Endodermal cell (in vitro differentiated cells): ENCODE measurements at regions not wholly inside any gene's neighbourhood (a gene's known extent, or its start where the extent isn't known, plus 50 kb on each side); places are given as distances from the start of the nearest gene placed in this dataset.
"Not testable (repeated sequence)": the region's sequence is repeated elsewhere in the genome, so short reads cannot be mapped to it uniquely, and the experiment has no call there.

Experiments
- DNase-seq: peaks from one replicate; pipeline ENCODE4 v3.0.0-alpha.2; 2017
- H3K27ac ChIP-seq: 2 replicates; pipeline ENCODE4 v1.5.1; 2013; ENCODE audit warnings: mild to moderate bottlenecking, low read depth, low read length, moderate library complexity
- H3K27me3 ChIP-seq: 2 replicates; pipeline ENCODE4 v1.6.1; 2013; ENCODE audit warnings: mild to moderate bottlenecking, low read length, moderate library complexity; ENCODE audit not compliant: insufficient read depth, control insufficient read depth, poor library complexity, severe bottlenecking
- H3K36me3 ChIP-seq: 2 replicates; pipeline ENCODE4 v1.7.0; 2013; ENCODE audit warnings: mild to moderate bottlenecking, low read length, moderate library complexity; ENCODE audit not compliant: control insufficient read depth, insufficient read depth
- H3K4me1 ChIP-seq: one replicate; pipeline ENCODE4 v1.7.0; 2013; ENCODE audit warnings: low read length; ENCODE audit not compliant: control insufficient read depth, insufficient read depth
- H3K4me3 ChIP-seq: 2 replicates; pipeline ENCODE4 v1.5.1; 2013; ENCODE audit warnings: mild to moderate bottlenecking, low read length, moderate library complexity
- H3K9ac ChIP-seq: 2 replicates; pipeline ENCODE4 v1.6.1; 2013; ENCODE audit warnings: mild to moderate bottlenecking, low read length, moderate library complexity; ENCODE audit not compliant: poor library complexity, severe bottlenecking; ENCODE audit errors: extremely low read depth
- H3K9me3 ChIP-seq: 2 replicates; pipeline ENCODE4 v1.6.1; 2013; ENCODE audit warnings: mild to moderate bottlenecking, low read length, moderate library complexity; ENCODE audit not compliant: control insufficient read depth
- H3K27ac Mint-ChIP-seq: 2 replicates; pipeline ENCODE4 v1.8.0; 2020; ENCODE audit warnings: mixed read lengths
- H3K27me3 Mint-ChIP-seq: 2 replicates; pipeline ENCODE4 v1.8.0; 2021; ENCODE audit warnings: mild to moderate bottlenecking, mixed read lengths; ENCODE audit not compliant: insufficient read depth
- H3K36me3 Mint-ChIP-seq: 2 replicates; pipeline ENCODE4 v1.8.0; 2020; ENCODE audit warnings: low read depth, mixed read lengths
- H3K4me1 Mint-ChIP-seq: 2 replicates; pipeline ENCODE4 v1.8.0; 2020; ENCODE audit warnings: mixed read lengths
- H3K4me3 Mint-ChIP-seq: 2 replicates; pipeline ENCODE4 v1.8.0; 2020; ENCODE audit warnings: mild to moderate bottlenecking, moderate library complexity, mixed read lengths
- H3K9me3 Mint-ChIP-seq: 2 replicates; pipeline ENCODE4 v1.8.0; 2020; ENCODE audit warnings: mild to moderate bottlenecking, mixed read lengths
- WGBS, 2 experiments: methylation state at CpG; one replicate each; pipeline versions ENCODE4 v1.1.5 to v1.1.7; 2013; ENCODE audit warnings: missing lambda C conversion rate in 2 of 2, mixed read lengths in 1 of 2; ENCODE audit not compliant: insufficient coverage in 1 of 2, insufficient read length in 1 of 2; 5-methylcytosine and 5-hydroxymethylcytosine counted together
- TF ChIP-seq, protein P1 (sequence below): fragments of 200-600 bp; sonication (generic); conservative IDR thresholded peaks from 2 replicates; pipeline ENCODE4 v1.5.0; 2021; ENCODE audit warnings: antibody characterized with exemption, mild to moderate bottlenecking

DNA sequence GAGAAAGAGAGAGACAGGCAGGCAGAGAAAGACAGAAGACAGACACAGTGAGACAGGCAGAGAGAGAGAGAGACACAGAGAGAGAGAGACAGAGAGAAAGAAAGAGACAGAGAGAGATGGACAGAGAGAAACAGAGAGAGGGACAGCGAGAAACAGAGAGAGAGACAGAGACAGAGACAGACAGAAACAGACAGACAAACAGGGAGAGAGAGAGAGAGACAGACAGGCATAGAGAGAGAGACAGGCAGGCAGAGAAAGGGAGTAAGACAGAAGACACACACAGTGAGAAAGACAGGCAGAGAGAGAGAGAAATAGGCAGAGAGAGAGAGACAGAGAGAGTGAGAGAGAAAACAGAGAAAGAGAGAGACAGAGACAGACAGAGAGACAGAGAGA is 105.3 kb upstream of the ANKRD30BL start:
- H3K4me3 ChIP-seq = peak overlapping the region; percentile 56
- H3K27ac ChIP-seq = peak overlapping the region; percentile 90
- H3K36me3 Mint-ChIP-seq = no peaks in the 10 kb centered on the region
- TF ChIP-seq, protein P1, sequence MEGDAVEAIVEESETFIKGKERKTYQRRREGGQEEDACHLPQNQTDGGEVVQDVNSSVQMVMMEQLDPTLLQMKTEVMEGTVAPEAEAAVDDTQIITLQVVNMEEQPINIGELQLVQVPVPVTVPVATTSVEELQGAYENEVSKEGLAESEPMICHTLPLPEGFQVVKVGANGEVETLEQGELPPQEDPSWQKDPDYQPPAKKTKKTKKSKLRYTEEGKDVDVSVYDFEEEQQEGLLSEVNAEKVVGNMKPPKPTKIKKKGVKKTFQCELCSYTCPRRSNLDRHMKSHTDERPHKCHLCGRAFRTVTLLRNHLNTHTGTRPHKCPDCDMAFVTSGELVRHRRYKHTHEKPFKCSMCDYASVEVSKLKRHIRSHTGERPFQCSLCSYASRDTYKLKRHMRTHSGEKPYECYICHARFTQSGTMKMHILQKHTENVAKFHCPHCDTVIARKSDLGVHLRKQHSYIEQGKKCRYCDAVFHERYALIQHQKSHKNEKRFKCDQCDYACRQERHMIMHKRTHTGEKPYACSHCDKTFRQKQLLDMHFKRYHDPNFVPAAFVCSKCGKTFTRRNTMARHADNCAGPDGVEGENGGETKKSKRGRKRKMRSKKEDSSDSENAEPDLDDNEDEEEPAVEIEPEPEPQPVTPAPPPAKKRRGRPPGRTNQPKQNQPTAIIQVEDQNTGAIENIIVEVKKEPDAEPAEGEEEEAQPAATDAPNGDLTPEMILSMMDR = no peak
- no peak overlapping the region for H3K4me3 Mint-ChIP-seq
- no peaks in the 10 kb centered on the region for H3K9me3 ChIP-seq
- no peak for DNase-seq
- H3K27ac Mint-ChIP-seq = no peak overlapping the region
- 76 to 96% methylated on average over 1 of the region's 1 CpG for WGBS, 2 experiments
- no peaks in the 10 kb centered on the region for H3K4me1 ChIP-seq
- H3K27me3 ChIP-seq = no peaks in the 10 kb centered on the region
- H3K9me3 Mint-ChIP-seq = no peaks in the 10 kb centered on the region
- no peaks in the 10 kb centered on the region for H3K4me1 Mint-ChIP-seq
- H3K36me3 ChIP-seq = no peaks in the 10 kb centered on the region
- peak overlapping the region; percentile 45 for H3K9ac ChIP-seq
- H3K27me3 Mint-ChIP-seq = no peaks in the 10 kb centered on the region

DNA sequence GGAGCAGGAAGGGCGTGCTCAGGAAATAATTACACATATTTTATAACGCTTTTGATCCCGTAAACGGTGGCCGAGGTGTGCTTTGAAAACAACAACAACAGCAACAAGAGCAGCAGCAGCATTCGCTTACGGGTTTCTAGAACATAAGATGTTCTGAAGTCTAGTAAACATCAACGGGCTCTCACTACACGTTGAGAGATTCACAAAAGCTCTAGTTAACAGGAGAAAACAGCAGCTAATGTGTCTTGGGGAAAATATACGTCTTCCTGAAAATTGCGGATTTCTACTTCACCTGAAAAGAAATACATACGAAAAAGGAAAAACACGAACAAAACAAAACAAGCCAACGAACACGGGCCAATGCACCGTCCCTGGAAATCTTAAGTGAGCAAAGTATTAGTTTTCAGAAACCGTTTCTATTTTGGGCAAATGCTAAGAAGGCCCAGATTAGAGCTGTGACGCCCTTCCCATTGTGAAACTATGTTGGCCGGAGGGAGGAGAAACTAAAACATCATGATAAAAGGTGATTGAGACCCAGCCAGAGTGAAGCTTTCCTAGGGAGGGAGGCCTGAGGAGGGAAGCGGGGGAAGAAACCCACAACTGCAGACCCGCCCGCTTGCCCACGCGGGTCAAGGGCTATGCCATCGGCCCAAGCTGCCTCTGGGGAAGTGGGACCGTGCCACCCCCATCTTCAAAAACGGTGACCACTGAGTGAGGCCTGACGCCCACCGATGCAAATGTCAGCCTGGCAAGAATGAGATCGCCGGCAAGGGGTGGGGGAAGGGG is 105.9 kb upstream of the ANKRD30BL start:
- Histone ChIP-seq H3K9ac (peak overlapping the region; percentile 45), H3K4me3 (peak overlapping the region; percentile 56), H3K27ac (peak overlapping the region; percentile 90)
- not testable (repeated sequence) for H3K4me1 ChIP-seq, H3K4me3 Mint-ChIP-seq, H3K27me3 ChIP-seq, H3K27ac Mint-ChIP-seq, H3K9me3 Mint-ChIP-seq, H3K36me3 ChIP-seq, H3K36me3 Mint-ChIP-seq, H3K9me3 ChIP-seq, H3K27me3 Mint-ChIP-seq, H3K4me1 Mint-ChIP-seq
- DNase-seq = peak; percentile 78
- WGBS, 2 experiments = 15 to 41% methylated on average over 15 to 29 of the region's 31 CpGs

DNA sequence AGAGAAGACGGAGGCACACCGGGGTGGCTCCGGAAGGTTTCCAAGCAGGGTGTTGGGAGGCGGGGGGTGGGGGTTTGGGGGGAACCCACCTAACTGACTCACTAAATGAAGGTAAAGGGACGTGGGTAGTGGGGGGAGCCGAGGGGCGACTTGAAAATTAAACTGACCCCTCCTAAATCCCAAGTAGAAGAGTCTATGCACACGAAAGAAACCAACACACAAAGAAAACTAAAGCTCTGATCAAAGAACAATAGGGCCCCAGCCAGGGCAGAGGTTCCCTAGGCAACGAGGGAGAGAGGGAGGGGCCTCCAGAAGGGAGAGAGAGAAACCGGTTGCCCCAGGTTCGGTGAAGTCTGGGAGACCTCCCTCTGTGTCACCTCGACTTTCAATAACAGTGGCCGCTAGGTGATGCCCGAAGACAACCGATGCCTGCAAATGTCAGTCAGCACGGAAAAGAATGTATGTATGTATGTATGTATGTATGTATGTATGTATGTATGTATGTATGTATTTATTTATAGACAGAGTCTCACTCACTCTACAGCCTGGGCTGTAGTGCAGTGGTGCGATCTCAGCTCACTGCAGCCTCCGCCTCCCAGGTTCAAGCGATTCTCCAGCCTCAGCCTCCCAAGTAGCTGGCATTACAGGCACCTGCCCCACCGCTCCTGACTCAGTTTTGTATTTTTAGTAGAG is 106.7 kb upstream of the ANKRD30BL start:
- TF ChIP-seq, protein P1 = peak; percentile 83
- peak; percentile 96 for DNase-seq
- not testable (repeated sequence) for H3K27me3 Mint-ChIP-seq, H3K4me3 Mint-ChIP-seq, H3K27ac Mint-ChIP-seq, H3K9me3 Mint-ChIP-seq, H3K27me3 ChIP-seq, H3K36me3 Mint-ChIP-seq, H3K36me3 ChIP-seq, H3K4me1 Mint-ChIP-seq, H3K9me3 ChIP-seq, H3K4me1 ChIP-seq
- WGBS, 2 experiments = 26 to 33% methylated on average over 3 to 15 of the region's 20 CpGs
- H3K9ac ChIP-seq = peak overlapping the region; percentile 45
- peak overlapping the region; percentile 56 for H3K4me3 ChIP-seq
- H3K27ac ChIP-seq = peak overlapping the region; percentile 90
